Vagina (tissue), 2 donors: ENCODE measurements at regions not wholly inside any gene's neighbourhood (a gene's known extent, or its start where the extent isn't known, plus 50 kb on each side); places are given as distances from the start of the nearest gene placed in this dataset.

Experiments
- POLR2A ChIP-seq, 2 donors: fragments of 450-650 bp; IDR thresholded peaks; one replicate each; pipeline ENCODE4 v1.6.1; 2017; ENCODE audit warnings: antibody characterized with exemption in 2 of 2, mild to moderate bottlenecking in 2 of 2, moderate library complexity in 2 of 2
- TF ChIP-seq, protein P1 (sequence below), 3 experiments: fragments of 450-650 bp in 2 of 3; fragments of 200-600 bp in 1 of 3; sonication (generic) in 1 of 3; IDR thresholded peaks; one replicate each; pipeline ENCODE4 v1.5.1; 2017 to 2019; ENCODE audit warnings: antibody characterized with exemption in 3 of 3, mild to moderate bottlenecking in 2 of 3, moderate library complexity in 2 of 3

DNA sequence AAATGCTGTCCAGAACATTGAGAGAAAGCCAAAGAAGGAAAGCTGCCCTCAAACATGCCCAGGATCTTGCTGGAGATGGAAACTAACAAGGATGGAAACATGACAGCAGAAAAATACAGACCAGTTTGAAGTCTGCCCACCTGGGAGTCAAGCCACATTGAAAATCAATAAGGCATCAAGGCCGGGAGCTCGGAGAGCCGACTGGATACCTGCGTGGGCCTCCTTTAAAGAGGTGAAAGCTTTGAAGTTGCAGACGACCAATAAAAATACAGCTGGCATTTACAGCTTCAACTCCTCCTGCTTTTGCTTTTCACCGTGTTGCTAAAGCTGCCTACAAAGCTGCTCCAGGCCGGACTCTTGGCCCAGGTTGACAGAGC, 279.7 kb downstream of the SRBD1 start:
- TF ChIP-seq, protein P1, sequence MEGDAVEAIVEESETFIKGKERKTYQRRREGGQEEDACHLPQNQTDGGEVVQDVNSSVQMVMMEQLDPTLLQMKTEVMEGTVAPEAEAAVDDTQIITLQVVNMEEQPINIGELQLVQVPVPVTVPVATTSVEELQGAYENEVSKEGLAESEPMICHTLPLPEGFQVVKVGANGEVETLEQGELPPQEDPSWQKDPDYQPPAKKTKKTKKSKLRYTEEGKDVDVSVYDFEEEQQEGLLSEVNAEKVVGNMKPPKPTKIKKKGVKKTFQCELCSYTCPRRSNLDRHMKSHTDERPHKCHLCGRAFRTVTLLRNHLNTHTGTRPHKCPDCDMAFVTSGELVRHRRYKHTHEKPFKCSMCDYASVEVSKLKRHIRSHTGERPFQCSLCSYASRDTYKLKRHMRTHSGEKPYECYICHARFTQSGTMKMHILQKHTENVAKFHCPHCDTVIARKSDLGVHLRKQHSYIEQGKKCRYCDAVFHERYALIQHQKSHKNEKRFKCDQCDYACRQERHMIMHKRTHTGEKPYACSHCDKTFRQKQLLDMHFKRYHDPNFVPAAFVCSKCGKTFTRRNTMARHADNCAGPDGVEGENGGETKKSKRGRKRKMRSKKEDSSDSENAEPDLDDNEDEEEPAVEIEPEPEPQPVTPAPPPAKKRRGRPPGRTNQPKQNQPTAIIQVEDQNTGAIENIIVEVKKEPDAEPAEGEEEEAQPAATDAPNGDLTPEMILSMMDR (IDR thresholded peaks at IDR 0.05): no peak
- no peak for TF ChIP-seq POLR2A (IDR thresholded peaks at IDR 0.05)
